GM19324 (cell line): ENCODE measurements at regions not wholly inside any gene's neighbourhood (a gene's known extent, or its start where the extent isn't known, plus 50 kb on each side); places are given as distances from the start of the nearest gene placed in this dataset.
"Not testable (repeated sequence)": the region's sequence is repeated elsewhere in the genome, so short reads cannot be mapped to it uniquely, and the experiment has no call there.

Experiments
- ATAC-seq: cut with Tn5 transposase; IDR thresholded peaks from one replicate; pipeline ENCODE4 v1.9.1; 2021; ENCODE audit warnings: mild to moderate bottlenecking, moderate library complexity; ENCODE audit not compliant: unreplicated experiment, low FRiP score

- ATAC-seq: no peak
Measured at GRCh38 chr18:51447351-51448342, 250.2 kb upstream of the MEX3C start.

- no peak for ATAC-seq
Measured at GRCh38 chr18:51448949-51449348, 251.5 kb upstream of the MEX3C start.

- no peak for ATAC-seq
Measured at GRCh38 chr18:51453594-51453993, 256.1 kb upstream of the MEX3C start.

GRCh38 chr18:51458861-51459260, 261.4 kb upstream of the MEX3C start:
- no peak for ATAC-seq

- no peak for ATAC-seq
Measured at GRCh38 chr18:51461956-51462355, 264.5 kb upstream of the MEX3C start.

- no peak for ATAC-seq
Measured at GRCh38 chr18:51463483-51464136, 266.1 kb upstream of the MEX3C start.

GRCh38 chr18:51478908-51479307, 281.4 kb upstream of the MEX3C start:
- ATAC-seq: no peak

- ATAC-seq: no peak
Measured at GRCh38 chr18:51479736-51480135, 282.3 kb upstream of the MEX3C start.

GRCh38 chr18:51480407-51481261, 283.2 kb upstream of the MEX3C start:
- ATAC-seq: no peak

- ATAC-seq: no peak
Measured at GRCh38 chr18:51486735-51487366, 289.4 kb upstream of the MEX3C start.

GRCh38 chr18:51490417-51490816, 292.9 kb upstream of the MEX3C start:
- ATAC-seq: no peak

GRCh38 chr18:51490860-51491259, 293.4 kb upstream of the MEX3C start:
- ATAC-seq: no peak

GRCh38 chr18:51491678-51492372, 294.3 kb upstream of the MEX3C start:
- ATAC-seq: no peak

- no peak for ATAC-seq
Measured at GRCh38 chr18:51498085-51498855, 300.8 kb upstream of the MEX3C start.

GRCh38 chr18:51503351-51503750, 305.9 kb upstream of the MEX3C start:
- ATAC-seq: no peak

- ATAC-seq: no peak
Measured at GRCh38 chr18:51506811-51507210, 309.3 kb upstream of the MEX3C start.

- not testable (repeated sequence) for ATAC-seq
Measured at GRCh38 chr18:51508410-51508809, 310.9 kb upstream of the MEX3C start.

- ATAC-seq: no peak
Measured at GRCh38 chr18:51510020-51510419, 312.5 kb upstream of the MEX3C start.

- ATAC-seq: no peak
Measured at GRCh38 chr18:51513517-51513916, 316.0 kb upstream of the MEX3C start.
